ENCODE measurements at regions not wholly inside any gene's neighbourhood (a gene's known extent, or its start where the extent isn't known, plus 50 kb on each side); places are given as distances from the start of the nearest gene placed in this dataset.

GRCh38 chr2:145221032-145221431 lies 701.1 kb upstream of the ZEB2 start:
- no peak for DNase-seq (ENCODE audit: low read depth)
- H3K4me3 ChIP-seq (ENCODE audit: low read depth, low read length), result no peak overlapping the region
- TF ChIP-seq CTCF (IDR thresholded peaks at IDR 0.05; ENCODE audit: control insufficient read depth, extremely low read depth, insufficient read depth), result no peak

- no peak for DNase-seq (ENCODE audit: low read depth)
- TF ChIP-seq CTCF (IDR thresholded peaks at IDR 0.05; ENCODE audit: control insufficient read depth, extremely low read depth, insufficient read depth), result no peak
- no peak overlapping the region for H3K4me3 ChIP-seq (ENCODE audit: low read depth, low read length)
These were observed 700.6 kb upstream of the ZEB2 start for GRCh38 chr2:145220496-145220895.

- no peak for DNase-seq (ENCODE audit: low read depth)
- no peak for TF ChIP-seq CTCF (IDR thresholded peaks at IDR 0.05; ENCODE audit: control insufficient read depth, extremely low read depth, insufficient read depth)
- H3K4me3 ChIP-seq (ENCODE audit: low read depth, low read length), result no peak overlapping the region
These were observed 688.0 kb upstream of the ZEB2 start for GRCh38 chr2:145207884-145208283.

GRCh38 chr2:145206496-145207281 lies 686.8 kb upstream of the ZEB2 start:
- no peak overlapping the region for H3K4me3 ChIP-seq (ENCODE audit: low read depth, low read length)
- no peak for TF ChIP-seq CTCF (IDR thresholded peaks at IDR 0.05; ENCODE audit: control insufficient read depth, extremely low read depth, insufficient read depth)
- DNase-seq (ENCODE audit: low read depth), result no peak

- DNase-seq (ENCODE audit: low read depth), result no peak
- H3K4me3 ChIP-seq (ENCODE audit: low read depth, low read length), result no peak overlapping the region
- no peak for TF ChIP-seq CTCF (IDR thresholded peaks at IDR 0.05; ENCODE audit: control insufficient read depth, extremely low read depth, insufficient read depth)
These were observed 684.0 kb upstream of the ZEB2 start for GRCh38 chr2:145203891-145204290.

GRCh38 chr2:145199827-145200706 lies 680.1 kb upstream of the ZEB2 start:
- H3K4me3 ChIP-seq (ENCODE audit: low read depth, low read length), result no peak overlapping the region
- DNase-seq (ENCODE audit: low read depth), result no peak
- no peak for TF ChIP-seq CTCF (IDR thresholded peaks at IDR 0.05; ENCODE audit: control insufficient read depth, extremely low read depth, insufficient read depth)
